SW 1271 (cell line): ENCODE measurements at regions not wholly inside any gene's neighbourhood (a gene's known extent, or its start where the extent isn't known, plus 50 kb on each side); places are given as distances from the start of the nearest gene placed in this dataset.

Experiments used
- DNase-seq, 2 experiments: peaks; one replicate each; lab custom pipeline; 2025; lab: John Stamatoyannopoulos, UW

- no peak for DNase-seq
These were observed 333.6 kb downstream of the C16orf95 start for GRCh38 chr16:86983621-86984020.

GRCh38 chr16:86984343-86984742, 332.8 kb downstream of the C16orf95 start:
- DNase-seq, result no peak

- no peak for DNase-seq
These were observed 332.1 kb downstream of the C16orf95 start for GRCh38 chr16:86984991-86985647.

- DNase-seq, result no peak
These were observed 331.6 kb downstream of the C16orf95 start for GRCh38 chr16:86985648-86986015.

GRCh38 chr16:86986136-86986535, 331.1 kb downstream of the C16orf95 start:
- no peak for DNase-seq

- DNase-seq, result no peak
These were observed 330.2 kb downstream of the C16orf95 start for GRCh38 chr16:86986809-86987487.

GRCh38 chr16:86987746-86988670, 329.2 kb downstream of the C16orf95 start:
- DNase-seq, result no peak

- DNase-seq, result no peak
These were observed 328.1 kb downstream of the C16orf95 start for GRCh38 chr16:86988920-86989696.

- no peak for DNase-seq
These were observed 326.7 kb downstream of the C16orf95 start for GRCh38 chr16:86990451-86990850.

GRCh38 chr16:86991679-86992078, 325.5 kb downstream of the C16orf95 start:
- DNase-seq, result no peak

- DNase-seq, result no peak
These were observed 324.6 kb downstream of the C16orf95 start for GRCh38 chr16:86992587-86992986.

GRCh38 chr16:86993426-86994110, 323.6 kb downstream of the C16orf95 start:
- DNase-seq, result no peak

- DNase-seq, result no peak
These were observed 323.0 kb downstream of the C16orf95 start for GRCh38 chr16:86994215-86994614.

GRCh38 chr16:86994651-86995171, 322.5 kb downstream of the C16orf95 start:
- DNase-seq, result no peak

GRCh38 chr16:86995456-86995855, 321.7 kb downstream of the C16orf95 start:
- no peak for DNase-seq

GRCh38 chr16:86996081-86996480, 321.1 kb downstream of the C16orf95 start:
- DNase-seq, result no peak

GRCh38 chr16:86997058-86997457, 320.1 kb downstream of the C16orf95 start:
- no peak for DNase-seq

- no peak for DNase-seq
These were observed 318.8 kb downstream of the C16orf95 start for GRCh38 chr16:86998196-86999001.

GRCh38 chr16:87000001-87000400, 317.2 kb downstream of the C16orf95 start:
- DNase-seq, result no peak

- DNase-seq, result no peak
These were observed 314.3 kb downstream of the C16orf95 start for GRCh38 chr16:87002717-87003413.
